ENCODE measurements at regions not wholly inside any gene's neighbourhood (a gene's known extent, or its start where the extent isn't known, plus 50 kb on each side); places are given as distances from the start of the nearest gene placed in this dataset.

DNA sequence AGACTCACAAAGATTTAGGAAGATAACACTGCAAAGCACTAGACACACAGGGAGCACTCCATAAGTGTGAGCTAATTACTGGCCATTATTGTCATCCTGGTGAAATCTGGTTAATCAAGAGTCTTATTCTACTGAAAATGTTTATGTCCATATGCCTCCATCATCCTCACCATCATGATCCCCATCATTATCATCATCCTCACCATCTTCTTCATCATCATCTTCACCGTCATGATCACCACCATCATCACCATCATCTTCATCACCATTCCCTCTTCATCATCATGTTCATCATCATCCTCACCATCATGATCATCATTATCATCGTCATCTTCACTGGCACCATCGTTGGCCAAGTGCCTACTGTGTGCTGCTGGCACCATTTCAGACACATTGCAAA is 76.3 kb upstream of the CARD11 start:
- TF ChIP-seq, protein P1, sequence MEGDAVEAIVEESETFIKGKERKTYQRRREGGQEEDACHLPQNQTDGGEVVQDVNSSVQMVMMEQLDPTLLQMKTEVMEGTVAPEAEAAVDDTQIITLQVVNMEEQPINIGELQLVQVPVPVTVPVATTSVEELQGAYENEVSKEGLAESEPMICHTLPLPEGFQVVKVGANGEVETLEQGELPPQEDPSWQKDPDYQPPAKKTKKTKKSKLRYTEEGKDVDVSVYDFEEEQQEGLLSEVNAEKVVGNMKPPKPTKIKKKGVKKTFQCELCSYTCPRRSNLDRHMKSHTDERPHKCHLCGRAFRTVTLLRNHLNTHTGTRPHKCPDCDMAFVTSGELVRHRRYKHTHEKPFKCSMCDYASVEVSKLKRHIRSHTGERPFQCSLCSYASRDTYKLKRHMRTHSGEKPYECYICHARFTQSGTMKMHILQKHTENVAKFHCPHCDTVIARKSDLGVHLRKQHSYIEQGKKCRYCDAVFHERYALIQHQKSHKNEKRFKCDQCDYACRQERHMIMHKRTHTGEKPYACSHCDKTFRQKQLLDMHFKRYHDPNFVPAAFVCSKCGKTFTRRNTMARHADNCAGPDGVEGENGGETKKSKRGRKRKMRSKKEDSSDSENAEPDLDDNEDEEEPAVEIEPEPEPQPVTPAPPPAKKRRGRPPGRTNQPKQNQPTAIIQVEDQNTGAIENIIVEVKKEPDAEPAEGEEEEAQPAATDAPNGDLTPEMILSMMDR (IDR thresholded peaks at IDR 0.05; ENCODE audit: low read depth, low read length, poor library complexity, severe bottlenecking): no peak
- TF ChIP-seq EZH2phosphoT487 (IDR thresholded peaks at IDR 0.05; ENCODE audit: borderline replicate concordance, low read length): no peak
